HepG2 (cell line): ENCODE measurements at regions not wholly inside any gene's neighbourhood (a gene's known extent, or its start where the extent isn't known, plus 50 kb on each side); places are given as distances from the start of the nearest gene placed in this dataset.

Experiments
- ATAC-seq: fragments of 200-7000 bp; cut with Tn5 transposase; 3 replicates; pipeline ENCODE4 v1.9.1; 2020; ENCODE audit warnings: mild to moderate bottlenecking, moderate library complexity
- BruUV-seq: library from RNA; stranded (reverse); fragments of 400-500 nt; replicated peaks from 2 replicates; lab custom pipeline; 2021; lab: Mats Ljungman, UMichigan
- CTCF ChIA-PET: fragments of 300-600 bp; formaldehyde crosslinking; extraction: SDS; loops from one replicate; lab custom pipeline; 2021; ENCODE audit warnings: low total read pairs, inconsistent platforms, low intra/inter-chr PET ratio; lab: Yijun Ruan, JAX
- POLR2A ChIA-PET: fragments of 350-600 bp; sonication (Branson Sonifier 250); formaldehyde crosslinking; loops from one replicate; lab custom pipeline; 2020; ENCODE audit warnings: antibody characterized with exemption, inconsistent platforms; lab: Yijun Ruan, JAX
- DNase-seq: peaks from one replicate; pipeline ENCODE4 v3.0.0-alpha.2; 2015; ENCODE audit warnings: low spot score
- FAIRE-seq: peaks from 3 replicates; lab custom pipeline; 2011; peaks lifted over from hg19 to GRCh38; lab: Jason Lieb, UNC
- H2AFZ ChIP-seq: one replicate; pipeline ENCODE4 v1.6.1; 2011; ENCODE audit warnings: low read length, inconsistent platforms
- H3K27ac ChIP-seq: fragments of 300-600 bp; 3 replicates; pipeline ENCODE4 v1.8.0; 2011; ENCODE audit warnings: mixed run types, mild to moderate bottlenecking, mixed read lengths, low read length, inconsistent platforms; ENCODE audit not compliant: insufficient read depth; ENCODE audit errors: extremely low read length
- H3K27me3 ChIP-seq, 2 experiments: fragments of 200-600 bp in 1 of 2; 2 replicates in 1 of 2; 3 replicates in 1 of 2; pipeline versions ENCODE4 v1.6.0 to v1.8.0; 2011; ENCODE audit warnings: low read length in 2 of 2, mild to moderate bottlenecking in 2 of 2, moderate library complexity in 2 of 2, inconsistent platforms in 1 of 2; ENCODE audit not compliant: insufficient read depth in 2 of 2, control insufficient read depth in 1 of 2
- H3K36me3 ChIP-seq, 2 experiments: fragments of 200-600 bp in 1 of 2; replicated peaks in 1 of 2; 2 replicates in 1 of 2; 3 replicates in 1 of 2; pipeline versions ENCODE4 v1.5.1 to v1.8.0; 2011; ENCODE audit warnings: low read length in 2 of 2, inconsistent platforms in 1 of 2; ENCODE audit not compliant: insufficient read depth in 2 of 2, control insufficient read depth in 1 of 2
- H3K4me1 ChIP-seq: 2 replicates; pipeline ENCODE4 v1.5.1; 2012; ENCODE audit warnings: low read length, inconsistent platforms; ENCODE audit not compliant: insufficient read depth
- H3K4me2 ChIP-seq: 2 replicates; pipeline ENCODE4 v1.6.0; 2011; ENCODE audit warnings: low read depth, low read length, inconsistent platforms
- H3K4me3 ChIP-seq, 3 experiments: fragments of 200-600 bp in 1 of 3; sonication (generic), shearing (Covaris generic) in 1 of 3; replicated peaks in 1 of 3; 2 replicates each; pipeline ENCODE4 v1.5.1; 2011 to 2016; ENCODE audit warnings: low read length in 3 of 3, inconsistent platforms in 2 of 3, low read depth in 2 of 3, mild to moderate bottlenecking in 2 of 3, control low read depth in 1 of 3, mixed read lengths in 1 of 3; ENCODE audit not compliant: insufficient read depth in 1 of 3
- H3K79me2 ChIP-seq: one replicate; pipeline ENCODE4 v1.6.1; 2011; ENCODE audit warnings: low read length, inconsistent platforms; ENCODE audit not compliant: insufficient read depth
- H3K9ac ChIP-seq: 2 replicates; pipeline ENCODE4 v1.6.0; 2011; ENCODE audit warnings: mild to moderate bottlenecking, low read depth, low read length, inconsistent platforms; ENCODE audit not compliant: insufficient read depth
- H3K9me3 ChIP-seq: 2 replicates; pipeline ENCODE4 v1.5.1; 2012; ENCODE audit warnings: mild to moderate bottlenecking, low read length
- H4K20me1 ChIP-seq: 2 replicates; pipeline ENCODE4 v1.6.0; 2011; ENCODE audit warnings: inconsistent platforms, mild to moderate bottlenecking, low read length, moderate library complexity; ENCODE audit not compliant: insufficient read depth
- ESRRA ChIP-seq: sonication (generic); formaldehyde crosslinking; IDR thresholded peaks from 2 replicates; pipeline ENCODE4 v1.5.1; 2020; ENCODE audit warnings: mild to moderate bottlenecking, low read depth, missing genetic modification reagents
- FOSL2 ChIP-seq: sonication (generic); formaldehyde crosslinking; IDR thresholded peaks from 2 replicates; pipeline ENCODE4 v1.4.0; 2020; ENCODE audit warnings: missing genetic modification reagents
- KDM6A ChIP-seq: IDR thresholded peaks from 2 replicates; pipeline ENCODE4 v1.6.1; 2016; ENCODE audit warnings: low read depth
- U2AF2 ChIP-seq: fragments of 200-400 bp; formaldehyde crosslinking; IDR thresholded peaks from 2 replicates; pipeline ENCODE4 v1.6.1; 2017; ENCODE audit warnings: low read depth, mild to moderate bottlenecking, low read length
- ZNF589 ChIP-seq: sonication (generic); formaldehyde crosslinking; conservative IDR thresholded peaks from 2 replicates; pipeline ENCODE4 v1.8.0; 2022; ENCODE audit warnings: mild to moderate bottlenecking, moderate library complexity, missing genetic modification reagents
- WGBS: methylation state at CpG from one replicate; pipeline ENCODE4 v1.1.6; 2017; ENCODE audit warnings: low lambda C conversion rate; 5-methylcytosine and 5-hydroxymethylcytosine counted together
- in situ Hi-C: cut with HindIII; loops from 2 replicates; pipeline ENCODE4 v1.10.0; 2017; ENCODE audit warnings: low pct_unique_long_range_greater_than_20kb; ENCODE audit not compliant: extremely low pct_ligation_motif_present
- intact Hi-C: fragments of 100-400 bp; cut with micrococcal nuclease; formaldehyde crosslinking; loops from one replicate; pipeline ENCODE4 v1.10.0; 2022; ENCODE audit not compliant: unreplicated experiment
- small RNA-seq, 3 experiments: library from RNA; depleted of rRNA; stranded (forward); fragments of <200 nt; gene quantifications; one replicate each; pipeline ENCODE3, GENCODE V24; 2012; ENCODE audit warnings: low read depth in 2 of 3, low replicate concordance in 1 of 3; ENCODE audit not compliant: insufficient read length in 3 of 3, insufficient read depth in 2 of 3

GRCh38 chr11:87374038-87374807 is 336.5 kb downstream of the TMEM135 start:
- no peak for FAIRE-seq
- Histone ChIP-seq H4K20me1 (no peaks in the 10 kb centered on the region), H2AFZ (no peak overlapping the region), H3K27me3 (peaks cover 1 to 9% of the 10 kb centered on the region in 2 experiments; a peak in 2 of 5 replicates), H3K4me3 (no peak overlapping the region), H3K36me3 (no peaks in the 10 kb centered on the region), H3K9ac (no peak overlapping the region), H3K4me2 (no peak overlapping the region)
- in situ Hi-C loops (no loop called here), intact Hi-C loops (no loop called here)
- ChIA-PET POLR2A (no interaction called here), CTCF (no interaction called here)
- ATAC-seq = no peak
- TF ChIP-seq ESRRA (CRISPR knock-in tag) (no peak), ZNF589 (CRISPR knock-in tag) (no peak), KDM6A (CRISPR knock-in tag) (no peak), U2AF2 (no peak), FOSL2 (CRISPR knock-in tag) (no peak)
- TF ChIP-seq, all 625 proteins: peak for 0
- H3K79me2 ChIP-seq = no peaks in the 10 kb centered on the region
- H3K9me3 ChIP-seq = no peaks in the 10 kb centered on the region
- DNase-seq = no peak
- H3K27ac ChIP-seq = no peak overlapping the region
- WGBS = 5% methylated on average over 4 of the region's 4 CpGs
- no TSS peak for BruUV-seq
- H3K4me1 ChIP-seq = no peaks in the 10 kb centered on the region

Small RNA genes lying in the stretch of these regions (small RNA-seq; reads per million reads assigned to genes)
- gene AP000676.1 (0 reads per million in 3 experiments), gene RF00026 (0 reads per million in 3 experiments), gene RNU6-1135P (0 reads per million in 3 experiments)
